ENCODE measurements at regions not wholly inside any gene's neighbourhood (a gene's known extent, or its start where the extent isn't known, plus 50 kb on each side); places are given as distances from the start of the nearest gene placed in this dataset.
A peak's percentile ranks its signal among the peaks of the same experiment; 100 is the strongest.
"Not testable (repeated sequence)": the region's sequence is repeated elsewhere in the genome, so short reads cannot be mapped to it uniquely, and the experiment has no call there.

DNA sequence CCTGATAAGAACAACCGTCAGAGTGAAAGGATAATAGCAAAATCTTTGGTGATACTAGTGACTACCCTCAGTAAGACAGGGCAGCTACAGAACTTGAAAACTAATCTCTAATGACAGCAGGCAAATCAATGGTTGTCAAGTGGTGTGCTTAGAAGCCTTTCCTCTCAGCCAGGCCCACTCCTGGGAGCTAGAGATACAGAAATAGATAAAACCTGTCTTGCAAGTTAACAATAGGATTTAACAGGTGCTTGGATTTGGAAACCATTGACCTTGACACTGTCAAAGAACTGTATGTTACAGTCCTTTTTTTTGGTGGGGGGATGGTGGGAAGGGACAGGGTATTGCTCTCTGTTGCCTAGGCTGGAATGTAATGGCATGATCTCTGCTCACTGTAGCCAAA lies 118.6 kb downstream of the BASP1 start:
- no peak for DNase-seq (ENCODE audit: low spot score)
- H3K27ac ChIP-seq: no peak overlapping the region
- ChIA-PET CTCF (no interaction called here), POLR2A (ENCODE audit: low non-redundant PET) (no interaction called here)
- TF ChIP-seq, protein P1, sequence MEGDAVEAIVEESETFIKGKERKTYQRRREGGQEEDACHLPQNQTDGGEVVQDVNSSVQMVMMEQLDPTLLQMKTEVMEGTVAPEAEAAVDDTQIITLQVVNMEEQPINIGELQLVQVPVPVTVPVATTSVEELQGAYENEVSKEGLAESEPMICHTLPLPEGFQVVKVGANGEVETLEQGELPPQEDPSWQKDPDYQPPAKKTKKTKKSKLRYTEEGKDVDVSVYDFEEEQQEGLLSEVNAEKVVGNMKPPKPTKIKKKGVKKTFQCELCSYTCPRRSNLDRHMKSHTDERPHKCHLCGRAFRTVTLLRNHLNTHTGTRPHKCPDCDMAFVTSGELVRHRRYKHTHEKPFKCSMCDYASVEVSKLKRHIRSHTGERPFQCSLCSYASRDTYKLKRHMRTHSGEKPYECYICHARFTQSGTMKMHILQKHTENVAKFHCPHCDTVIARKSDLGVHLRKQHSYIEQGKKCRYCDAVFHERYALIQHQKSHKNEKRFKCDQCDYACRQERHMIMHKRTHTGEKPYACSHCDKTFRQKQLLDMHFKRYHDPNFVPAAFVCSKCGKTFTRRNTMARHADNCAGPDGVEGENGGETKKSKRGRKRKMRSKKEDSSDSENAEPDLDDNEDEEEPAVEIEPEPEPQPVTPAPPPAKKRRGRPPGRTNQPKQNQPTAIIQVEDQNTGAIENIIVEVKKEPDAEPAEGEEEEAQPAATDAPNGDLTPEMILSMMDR (conservative IDR thresholded peaks at IDR 0.05; ENCODE audit: low read depth): no peak

DNA sequence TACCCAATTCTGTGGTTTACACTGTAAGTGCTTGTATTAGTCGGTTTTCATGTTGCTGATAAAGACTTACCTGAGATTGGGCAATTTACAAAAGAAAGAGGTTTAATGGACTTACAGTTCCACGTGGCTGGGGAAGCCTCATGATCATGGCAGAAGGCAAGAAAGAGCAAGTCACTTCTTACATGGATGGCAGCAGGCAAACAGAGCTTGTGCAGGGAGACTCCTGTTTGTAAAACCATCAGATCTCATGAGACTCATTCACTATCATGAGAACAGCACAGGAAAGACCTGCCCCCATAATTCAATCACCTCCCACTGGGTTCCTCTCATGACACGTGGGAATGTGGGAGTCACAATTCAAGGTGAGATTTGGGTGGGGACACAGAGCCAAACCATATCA lies 119.3 kb downstream of the BASP1 start:
- H3K27ac ChIP-seq; POLR2A ChIA-PET (ENCODE audit: low non-redundant PET); DNase-seq (ENCODE audit: low spot score); CTCF ChIA-PET: not testable (repeated sequence)

DNA sequence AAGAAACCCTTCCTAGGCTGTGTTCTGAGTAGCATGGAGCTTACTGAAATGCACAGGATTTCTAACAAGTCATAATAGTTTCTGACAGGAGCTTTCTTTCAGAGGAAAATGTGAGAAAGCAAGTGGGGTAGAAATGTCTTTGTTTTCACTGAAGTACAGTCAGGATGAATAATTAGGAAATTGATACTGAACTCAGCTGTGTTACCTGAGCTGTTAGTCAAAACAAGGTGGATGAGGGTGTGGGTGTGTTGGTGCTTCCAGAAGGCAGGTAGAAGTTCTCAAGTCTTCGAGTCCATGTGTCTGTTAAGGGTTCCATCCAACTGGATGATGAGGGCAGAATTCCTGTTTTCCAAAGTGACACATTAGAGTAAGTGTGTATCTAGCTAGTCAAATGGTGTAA lies 122.4 kb downstream of the BASP1 start:
- ChIA-PET POLR2A (ENCODE audit: low non-redundant PET) (no interaction called here), CTCF (no interaction called here)
- DNase-seq (ENCODE audit: low spot score): no peak
- TF ChIP-seq, protein P1 (conservative IDR thresholded peaks at IDR 0.05; ENCODE audit: low read depth): no peak
- no peak overlapping the region for H3K27ac ChIP-seq

- no peak for DNase-seq (ENCODE audit: low spot score)
- no peak overlapping the region for H3K27ac ChIP-seq
- TF ChIP-seq, protein P1 (conservative IDR thresholded peaks at IDR 0.05; ENCODE audit: low read depth): no peak
- POLR2A ChIA-PET (ENCODE audit: low non-redundant PET): no interaction called here
- CTCF ChIA-PET: no interaction called here
These were observed 122.9 kb downstream of the BASP1 start for GRCh38 chr5:17340379-17340778.

DNA sequence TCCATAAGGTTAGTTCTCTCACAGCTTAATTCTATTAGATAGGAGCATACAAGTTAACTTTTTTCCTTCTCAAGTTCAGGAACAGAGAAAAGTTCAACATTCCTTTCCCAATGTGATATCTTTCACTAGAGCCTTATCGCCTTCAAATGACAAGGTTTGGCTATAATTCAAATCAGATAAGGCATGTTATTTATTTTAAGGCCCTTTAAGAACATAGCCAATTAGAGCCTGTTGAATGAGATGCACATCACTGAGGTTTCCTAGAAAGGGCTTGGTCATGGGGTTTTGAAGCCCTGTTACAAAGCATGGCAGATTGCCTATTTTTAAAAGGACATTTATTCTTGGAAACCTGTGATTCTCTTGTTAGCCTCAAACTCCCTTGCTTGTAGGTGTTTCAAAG lies 123.4 kb downstream of the BASP1 start:
- CTCF ChIA-PET: no interaction called here
- DNase-seq (ENCODE audit: low spot score): no peak

DNA sequence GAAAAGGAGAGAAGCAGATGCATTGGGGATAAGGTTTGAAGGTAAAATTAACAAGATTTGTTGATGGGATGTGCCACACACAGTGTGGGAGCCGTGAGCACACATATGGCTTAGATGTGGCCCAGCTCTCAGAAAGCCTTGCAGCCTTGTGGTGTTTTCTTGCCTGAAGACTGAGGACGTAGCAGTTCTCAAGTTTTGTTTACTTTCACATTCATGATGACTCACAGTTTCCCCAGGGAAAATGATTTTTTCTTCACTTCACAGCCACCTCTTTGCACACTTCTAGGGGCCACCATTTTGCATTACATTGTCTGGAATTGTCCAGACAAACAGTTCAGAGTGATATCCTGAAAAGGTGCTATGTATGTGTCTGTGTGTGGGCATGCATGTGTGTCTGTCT lies 126.2 kb downstream of the BASP1 start:
- DNase-seq (ENCODE audit: low spot score): peak; percentile 32
- POLR2A ChIA-PET (ENCODE audit: low non-redundant PET): interaction anchor here (0.8 kb wide), 1 partner anchor 27 kb away, joined by 7 read pairs; no protein-coding TSS in a partner anchor
- no peak overlapping the region for H3K27ac ChIP-seq
- CTCF ChIA-PET: no interaction called here
- TF ChIP-seq, protein P1 (conservative IDR thresholded peaks at IDR 0.05; ENCODE audit: low read depth): no peak

More for the DNA sequence above, 123.4 kb downstream of the BASP1 start:
- POLR2A ChIA-PET (ENCODE audit: low non-redundant PET): no interaction called here
- TF ChIP-seq, protein P1 (conservative IDR thresholded peaks at IDR 0.05; ENCODE audit: low read depth): no peak
- H3K27ac ChIP-seq: no peak overlapping the region

DNA sequence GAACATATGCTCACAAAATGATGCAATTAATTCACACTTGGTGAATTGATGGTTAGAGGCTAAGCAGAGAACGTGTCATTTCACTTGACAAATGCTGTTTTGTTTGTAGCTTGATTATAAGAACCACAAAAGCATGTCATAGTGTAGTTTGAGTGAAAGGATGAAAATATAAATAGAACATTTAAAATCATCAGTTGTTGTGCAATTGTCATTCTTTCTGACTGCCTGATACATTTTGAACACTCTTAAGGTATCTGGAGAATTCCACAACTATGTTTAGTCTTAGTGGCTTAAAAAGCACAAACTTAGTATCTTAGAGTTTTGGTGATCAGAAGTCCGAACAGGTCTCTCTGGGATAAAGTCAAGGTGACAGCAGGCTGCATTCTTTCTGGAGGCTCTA lies 129.4 kb downstream of the BASP1 start:
- ChIA-PET POLR2A (ENCODE audit: low non-redundant PET) (no interaction called here), CTCF (interaction anchor here (1.0 kb wide), 1 partner anchor 157 kb away, joined by 3 read pairs; no protein-coding TSS in a partner anchor)
- H3K27ac ChIP-seq: no peak overlapping the region
- DNase-seq (ENCODE audit: low spot score): no peak
- TF ChIP-seq, protein P1 (conservative IDR thresholded peaks at IDR 0.05; ENCODE audit: low read depth): no peak
